ENCODE measurements at regions not wholly inside any gene's neighbourhood (a gene's known extent, or its start where the extent isn't known, plus 50 kb on each side); places are given as distances from the start of the nearest gene placed in this dataset.

- no peak for TF ChIP-seq CTCF (IDR thresholded peaks at IDR 0.05)
- Mint-ChIP-seq H3K9me3 (no peaks in the 10 kb centered on the region), H3K27ac (no peak overlapping the region), H3K4me1 (peaks cover 14% of the 10 kb centered on the region), H3K4me3 (no peak overlapping the region), H3K36me3 (ENCODE audit: low read depth) (no peaks in the 10 kb centered on the region), H3K27me3 (ENCODE audit: low read depth, poor library complexity) (peaks cover 10% of the 10 kb centered on the region)
- DNase-seq = no peak
Measured at GRCh38 chr7:20963556-20964280, 177.0 kb upstream of the SP8 start.

- Mint-ChIP-seq H3K27me3 (ENCODE audit: low read depth, poor library complexity) (peaks cover 10% of the 10 kb centered on the region), H3K4me3 (no peak overlapping the region), H3K27ac (no peak overlapping the region), H3K4me1 (peaks cover 14% of the 10 kb centered on the region), H3K36me3 (ENCODE audit: low read depth) (no peaks in the 10 kb centered on the region), H3K9me3 (no peaks in the 10 kb centered on the region)
- DNase-seq = no peak
- TF ChIP-seq CTCF (IDR thresholded peaks at IDR 0.05) = no peak
Measured at GRCh38 chr7:20964281-20964918, 177.7 kb upstream of the SP8 start.

GRCh38 chr7:20971219-20971618 lies 184.5 kb upstream of the SP8 start:
- Mint-ChIP-seq H3K4me1 (no peaks in the 10 kb centered on the region), H3K27me3 (ENCODE audit: low read depth, poor library complexity) (peaks cover 12% of the 10 kb centered on the region), H3K36me3 (ENCODE audit: low read depth) (no peaks in the 10 kb centered on the region), H3K27ac (no peak overlapping the region), H3K4me3 (no peak overlapping the region), H3K9me3 (no peaks in the 10 kb centered on the region)
- peak; percentile 12 for DNase-seq
- TF ChIP-seq CTCF (IDR thresholded peaks at IDR 0.05) = no peak

- H3K36me3 Mint-ChIP-seq (ENCODE audit: low read depth) = no peaks in the 10 kb centered on the region
- H3K27ac Mint-ChIP-seq = peak overlapping the region; percentile 28
- peaks cover 11% of the 10 kb centered on the region for H3K27me3 Mint-ChIP-seq (ENCODE audit: low read depth, poor library complexity)
- TF ChIP-seq CTCF (IDR thresholded peaks at IDR 0.05) = no peak
- DNase-seq = no peak
- peaks cover 18% of the 10 kb centered on the region for H3K4me1 Mint-ChIP-seq
- no peaks in the 10 kb centered on the region for H3K9me3 Mint-ChIP-seq
- no peak overlapping the region for H3K4me3 Mint-ChIP-seq
Measured at GRCh38 chr7:20980232-20980631, 193.5 kb upstream of the SP8 start.

GRCh38 chr7:20980668-20981264 lies 194.1 kb upstream of the SP8 start:
- Mint-ChIP-seq H3K9me3 (no peaks in the 10 kb centered on the region), H3K27me3 (ENCODE audit: low read depth, poor library complexity) (peaks cover 11% of the 10 kb centered on the region), H3K4me3 (no peak overlapping the region), H3K27ac (peak overlapping the region; percentile 20), H3K36me3 (ENCODE audit: low read depth) (no peaks in the 10 kb centered on the region), H3K4me1 (peaks cover 18% of the 10 kb centered on the region)
- DNase-seq = no peak
- TF ChIP-seq CTCF (IDR thresholded peaks at IDR 0.05) = no peak
